Endothelial cell of umbilical vein (primary cell): ENCODE measurements at regions not wholly inside any gene's neighbourhood (a gene's known extent, or its start where the extent isn't known, plus 50 kb on each side); places are given as distances from the start of the nearest gene placed in this dataset.

Experiments used
- BruUV-seq: library from RNA; stranded (reverse); fragments of 400-500 nt; replicated peaks from 2 replicates; lab custom pipeline; 2021; lab: Mats Ljungman, UMichigan
- CTCF ChIA-PET: fragments of 300-600, 350-600 bp; sonication (Branson Sonifier 250); formaldehyde crosslinking; loops from one replicate; lab custom pipeline; 2021; ENCODE audit warnings: antibody characterized with exemption, inconsistent platforms; lab: Charles Lee
- POLR2A ChIA-PET: fragments of 300-600, 350-600 bp; sonication (Branson Sonifier 250); formaldehyde crosslinking; loops from one replicate; lab custom pipeline; 2021; ENCODE audit warnings: antibody characterized with exemption, inconsistent platforms; lab: Charles Lee
- DNase-seq: peaks from one replicate; pipeline ENCODE4 v3.0.0-alpha.2; 2011; ENCODE audit warnings: low read depth, low spot score
- FAIRE-seq: peaks from 2 replicates; lab custom pipeline; 2011; peaks lifted over from hg19 to GRCh38; lab: Jason Lieb, UNC
- H2AFZ ChIP-seq: 2 replicates; pipeline ENCODE4 v1.6.0; 2012; ENCODE audit warnings: low read depth, low read length, control low read depth, inconsistent platforms
- H3K27ac ChIP-seq: 2 replicates; pipeline ENCODE4 v1.5.1; 2011; ENCODE audit warnings: low read depth, mild to moderate bottlenecking, control low read depth, low read length, moderate library complexity; ENCODE audit not compliant: insufficient read depth
- H3K27me3 ChIP-seq, 2 experiments: 2 replicates each; pipeline versions ENCODE4 v1.6.0 to v1.6.1; 2011; ENCODE audit warnings: low read length in 2 of 2, mixed read lengths in 1 of 2; ENCODE audit not compliant: control insufficient read depth in 2 of 2, insufficient read depth in 2 of 2
- H3K36me3 ChIP-seq, 2 experiments: 2 replicates in 1 of 2; 3 replicates in 1 of 2; pipeline ENCODE4 v1.5.1; 2011; ENCODE audit warnings: low read length in 2 of 2, mild to moderate bottlenecking in 1 of 2, moderate library complexity in 1 of 2; ENCODE audit not compliant: control insufficient read depth in 2 of 2, insufficient read depth in 2 of 2; ENCODE audit errors: extremely low read depth in 1 of 2
- H3K4me1 ChIP-seq: 3 replicates; pipeline ENCODE4 v1.5.1; 2011; ENCODE audit warnings: mild to moderate bottlenecking, low read length; ENCODE audit not compliant: control insufficient read depth, insufficient read depth; ENCODE audit errors: extremely low read depth
- H3K4me2 ChIP-seq: 2 replicates; pipeline ENCODE4 v1.6.1; 2011; ENCODE audit warnings: low read length, control low read depth, mixed read lengths; ENCODE audit not compliant: insufficient read depth
- H3K4me3 ChIP-seq, 3 experiments: fragments of 200-600 bp in 1 of 3; sonication (generic), shearing (Covaris generic) in 1 of 3; replicated peaks in 1 of 3; 2 replicates each; pipeline ENCODE4 v1.5.1; 2011 to 2016; ENCODE audit warnings: control low read depth in 3 of 3, low read length in 3 of 3, mild to moderate bottlenecking in 2 of 3, inconsistent platforms in 1 of 3, low read depth in 1 of 3, moderate library complexity in 1 of 3; ENCODE audit not compliant: insufficient read depth in 1 of 3
- H3K79me2 ChIP-seq: 2 replicates; pipeline ENCODE4 v1.6.0; 2012; ENCODE audit warnings: low read length, inconsistent platforms; ENCODE audit not compliant: control insufficient read depth, insufficient read depth
- H3K9ac ChIP-seq: replicated peaks from 2 replicates; pipeline ENCODE3; 2011; ENCODE audit warnings: low read length, control low read depth; ENCODE audit not compliant: insufficient read depth; ENCODE audit errors: extremely low read depth
- H3K9me1 ChIP-seq: replicated peaks from 3 replicates; pipeline ENCODE4 v1.6.0; 2011; ENCODE audit warnings: mild to moderate bottlenecking, low read length; ENCODE audit not compliant: control insufficient read depth, insufficient read depth; ENCODE audit errors: extremely low read depth
- H3K9me3 ChIP-seq: replicated peaks from 2 replicates; pipeline ENCODE4 v1.5.1; 2012; ENCODE audit warnings: low read length, inconsistent platforms; ENCODE audit not compliant: control insufficient read depth, insufficient read depth
- H4K20me1 ChIP-seq: replicated peaks from 2 replicates; pipeline ENCODE3; 2011; ENCODE audit warnings: mild to moderate bottlenecking, low read length; ENCODE audit not compliant: control insufficient read depth, insufficient read depth; ENCODE audit errors: extremely low read depth
- EZH2 ChIP-seq: IDR thresholded peaks from 2 replicates; pipeline ENCODE4 v1.6.1; 2012; ENCODE audit warnings: borderline replicate concordance, low read depth, mild to moderate bottlenecking, moderate library complexity, low read length, inconsistent platforms; ENCODE audit not compliant: severe bottlenecking
- FOS ChIP-seq: IDR thresholded peaks from 2 replicates; pipeline ENCODE4 v1.6.1; 2011; ENCODE audit warnings: mild to moderate bottlenecking, low read length, moderate library complexity, borderline replicate concordance; ENCODE audit not compliant: insufficient read depth
- GATA2 ChIP-seq: IDR thresholded peaks from 2 replicates; pipeline ENCODE4 v1.7.0; 2011; ENCODE audit warnings: low read depth, mild to moderate bottlenecking, moderate library complexity, mixed read lengths, low read length; ENCODE audit not compliant: insufficient read length, insufficient read depth
- JUN ChIP-seq: IDR thresholded peaks from 2 replicates; pipeline ENCODE4 v1.6.1; 2011; ENCODE audit warnings: borderline replicate concordance, low read depth; ENCODE audit not compliant: insufficient read length, insufficient read depth
- MYC ChIP-seq: IDR thresholded peaks from one replicate; pipeline ENCODE4 v1.6.1; 2011; ENCODE audit warnings: mild to moderate bottlenecking, low read depth, low read length
- POLR2A ChIP-seq: IDR thresholded peaks from 2 replicates; pipeline ENCODE4 v1.6.1; 2012; ENCODE audit warnings: low read depth, mild to moderate bottlenecking, control low read depth, low read length
- POLR2AphosphoS5 ChIP-seq: IDR thresholded peaks from 2 replicates; pipeline ENCODE4 v1.6.1; 2012; ENCODE audit warnings: low read depth, mild to moderate bottlenecking, control low read depth, low read length, moderate library complexity; ENCODE audit not compliant: insufficient read depth
- dilution Hi-C: fragments of 300-500 bp; cut with MboI; formaldehyde crosslinking; loops from one replicate; pipeline ENCODE4 v1.15.0; 2019; ENCODE audit warnings: low sequenced_read_pairs; ENCODE audit not compliant: extremely low pct_ligation_motif_present
- intact Hi-C: fragments of 100-400 bp; cut with micrococcal nuclease; formaldehyde crosslinking; loops from one replicate; pipeline ENCODE4 v1.10.0; 2022
- TF ChIP-seq, protein P1 (sequence below): IDR thresholded peaks from 2 replicates; pipeline ENCODE4 v1.6.1; 2011; ENCODE audit not compliant: insufficient read depth, insufficient read length
- TF ChIP-seq, protein P2 (sequence below), 2 donors: IDR thresholded peaks; 1 replicate in 1 of 2; 2 replicates in 1 of 2; pipeline ENCODE4 v1.5.1; 2011; ENCODE audit warnings: low read length in 2 of 2, mild to moderate bottlenecking in 2 of 2, moderate library complexity in 2 of 2, control low read depth in 1 of 2, inconsistent platforms in 1 of 2, low read depth in 1 of 2; ENCODE audit not compliant: insufficient read depth in 1 of 2; ENCODE audit errors: extremely low read depth in 1 of 2

DNA sequence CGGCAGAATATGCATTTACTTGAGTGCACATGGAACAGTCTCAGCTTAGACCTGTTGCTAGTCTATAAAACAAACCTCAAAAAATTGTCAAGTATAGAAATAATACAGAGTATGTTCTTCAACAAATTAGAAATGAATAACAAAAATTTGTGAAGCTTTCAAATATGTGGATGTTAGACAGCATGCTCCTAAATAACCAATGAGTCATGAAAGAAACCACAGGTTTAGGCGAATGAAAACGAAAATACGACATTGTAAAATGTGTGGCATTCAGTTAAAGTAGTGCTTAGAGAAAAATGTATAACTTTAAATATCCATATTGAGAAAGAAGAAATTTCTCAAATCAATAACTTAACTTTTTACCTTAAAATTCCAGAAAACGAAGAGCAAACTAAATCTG is 760.0 kb upstream of the SORCS1 start:
- Histone ChIP-seq H3K4me1 (no peaks in the 10 kb centered on the region), H3K27ac (no peak overlapping the region), H3K27me3 (no peaks in the 10 kb centered on the region), H3K9me1 (no peaks in the 10 kb centered on the region), H4K20me1 (no peaks in the 10 kb centered on the region), H3K79me2 (no peaks in the 10 kb centered on the region), H3K9ac (no peak overlapping the region), H3K4me3 (no peak overlapping the region), H3K36me3 (no peaks in the 10 kb centered on the region), H3K4me2 (no peak overlapping the region), H3K9me3 (peaks cover 2% of the 10 kb centered on the region), H2AFZ (no peak overlapping the region)
- dilution Hi-C loops: no loop called here
- BruUV-seq: no TSS peak
- DNase-seq (no peak), FAIRE-seq (no peak)
- CTCF ChIA-PET: no interaction called here
- POLR2A ChIA-PET: no interaction called here
- TF ChIP-seq MYC: no peak
- TF ChIP-seq JUN: no peak
- TF ChIP-seq POLR2AphosphoS5: no peak
- TF ChIP-seq EZH2: no peak
- TF ChIP-seq, protein P1, sequence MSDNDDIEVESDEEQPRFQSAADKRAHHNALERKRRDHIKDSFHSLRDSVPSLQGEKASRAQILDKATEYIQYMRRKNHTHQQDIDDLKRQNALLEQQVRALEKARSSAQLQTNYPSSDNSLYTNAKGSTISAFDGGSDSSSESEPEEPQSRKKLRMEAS: no peak
- intact Hi-C loops: no loop called here

DNA sequence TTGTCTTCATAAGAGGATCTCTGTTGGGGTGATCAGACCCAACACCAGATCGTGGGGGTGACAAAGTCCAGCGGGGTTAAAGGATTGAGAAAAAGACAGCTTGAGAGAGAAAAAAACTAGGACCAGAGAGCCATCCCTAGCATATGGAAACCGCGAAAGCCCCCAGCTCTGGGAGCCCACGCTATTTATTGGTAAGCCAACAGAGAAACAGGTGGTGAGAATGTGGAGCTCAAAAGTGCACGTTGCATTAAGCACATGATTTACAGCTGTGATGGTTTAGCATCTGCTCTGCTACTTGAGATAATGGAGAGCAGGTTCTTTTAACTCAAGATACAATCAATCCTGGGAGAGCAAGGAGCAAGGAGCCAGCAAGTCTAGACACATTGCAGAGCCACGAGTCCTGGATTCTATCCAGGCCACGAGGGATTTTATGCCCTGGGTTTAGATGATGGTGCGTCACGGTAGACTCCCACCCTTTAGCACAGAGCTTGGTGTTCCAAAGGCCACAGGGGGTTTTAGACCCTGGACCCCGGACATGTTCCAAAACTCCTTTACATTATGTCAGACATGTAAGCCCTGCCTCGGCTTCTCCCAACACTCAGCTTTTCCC is 755.2 kb upstream of the SORCS1 start:
- no peak for DNase-seq
- POLR2A ChIA-PET: no interaction called here
- H3K9ac ChIP-seq: no peak overlapping the region
- no peaks in the 10 kb centered on the region for H3K9me1 ChIP-seq
- BruUV-seq: no TSS peak
- CTCF ChIA-PET: no interaction called here
- no peaks in the 10 kb centered on the region for H4K20me1 ChIP-seq
- H3K4me2 ChIP-seq: no peak overlapping the region
- dilution Hi-C loops (no loop called here), intact Hi-C loops (no loop called here)
- no peak overlapping the region for H3K4me3 ChIP-seq
- H3K27ac ChIP-seq: no peak overlapping the region
- H3K36me3 ChIP-seq: no peaks in the 10 kb centered on the region
- H3K27me3 ChIP-seq: no peaks in the 10 kb centered on the region
- no peak overlapping the region for H2AFZ ChIP-seq
- FAIRE-seq: no peak
- peaks cover 5% of the 10 kb centered on the region for H3K9me3 ChIP-seq
- no peaks in the 10 kb centered on the region for H3K4me1 ChIP-seq
- no peaks in the 10 kb centered on the region for H3K79me2 ChIP-seq
- no peak for TF ChIP-seq EZH2
- TF ChIP-seq MYC: no peak
- no peak for TF ChIP-seq POLR2AphosphoS5
- TF ChIP-seq, protein P2, sequence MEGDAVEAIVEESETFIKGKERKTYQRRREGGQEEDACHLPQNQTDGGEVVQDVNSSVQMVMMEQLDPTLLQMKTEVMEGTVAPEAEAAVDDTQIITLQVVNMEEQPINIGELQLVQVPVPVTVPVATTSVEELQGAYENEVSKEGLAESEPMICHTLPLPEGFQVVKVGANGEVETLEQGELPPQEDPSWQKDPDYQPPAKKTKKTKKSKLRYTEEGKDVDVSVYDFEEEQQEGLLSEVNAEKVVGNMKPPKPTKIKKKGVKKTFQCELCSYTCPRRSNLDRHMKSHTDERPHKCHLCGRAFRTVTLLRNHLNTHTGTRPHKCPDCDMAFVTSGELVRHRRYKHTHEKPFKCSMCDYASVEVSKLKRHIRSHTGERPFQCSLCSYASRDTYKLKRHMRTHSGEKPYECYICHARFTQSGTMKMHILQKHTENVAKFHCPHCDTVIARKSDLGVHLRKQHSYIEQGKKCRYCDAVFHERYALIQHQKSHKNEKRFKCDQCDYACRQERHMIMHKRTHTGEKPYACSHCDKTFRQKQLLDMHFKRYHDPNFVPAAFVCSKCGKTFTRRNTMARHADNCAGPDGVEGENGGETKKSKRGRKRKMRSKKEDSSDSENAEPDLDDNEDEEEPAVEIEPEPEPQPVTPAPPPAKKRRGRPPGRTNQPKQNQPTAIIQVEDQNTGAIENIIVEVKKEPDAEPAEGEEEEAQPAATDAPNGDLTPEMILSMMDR (IDR thresholded peaks at IDR 0.05; ENCODE audit: extremely low read depth in 1 of 2, insufficient read depth in 1 of 2, low read depth in 1 of 2, low read length in 2 of 2): no peak
- no peak for TF ChIP-seq GATA2
- TF ChIP-seq JUN: no peak
- TF ChIP-seq FOS: no peak
- TF ChIP-seq POLR2A: no peak
